ENCODE measurements at regions not wholly inside any gene's neighbourhood (a gene's known extent, or its start where the extent isn't known, plus 50 kb on each side); places are given as distances from the start of the nearest gene placed in this dataset.

DNA sequence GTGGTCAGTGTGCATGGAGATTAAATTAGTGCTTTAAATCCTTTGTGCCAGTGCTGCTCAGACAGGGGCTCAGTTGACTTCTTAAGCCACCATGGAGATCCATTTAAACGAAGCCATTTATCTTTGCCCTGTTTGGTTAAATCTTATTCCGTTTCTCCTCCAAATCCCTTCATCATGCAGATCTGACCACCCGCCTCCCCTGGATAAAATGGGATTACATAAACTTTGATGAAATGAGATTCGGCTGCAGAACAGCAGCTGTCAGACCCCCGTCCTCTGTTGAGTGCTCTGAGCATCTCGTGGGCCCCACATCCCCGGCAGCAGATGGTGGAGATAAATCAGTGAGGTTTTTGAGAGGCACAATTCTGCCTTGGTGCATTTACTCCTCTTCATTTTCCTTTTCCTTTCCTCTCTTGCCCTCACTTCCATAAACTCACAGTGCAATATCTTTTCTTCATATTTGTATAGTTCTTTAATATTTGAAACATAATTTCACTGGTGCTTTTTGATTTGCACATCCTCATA, 84.4 kb upstream of the TWIST2 start:
- TF ChIP-seq, protein P1, sequence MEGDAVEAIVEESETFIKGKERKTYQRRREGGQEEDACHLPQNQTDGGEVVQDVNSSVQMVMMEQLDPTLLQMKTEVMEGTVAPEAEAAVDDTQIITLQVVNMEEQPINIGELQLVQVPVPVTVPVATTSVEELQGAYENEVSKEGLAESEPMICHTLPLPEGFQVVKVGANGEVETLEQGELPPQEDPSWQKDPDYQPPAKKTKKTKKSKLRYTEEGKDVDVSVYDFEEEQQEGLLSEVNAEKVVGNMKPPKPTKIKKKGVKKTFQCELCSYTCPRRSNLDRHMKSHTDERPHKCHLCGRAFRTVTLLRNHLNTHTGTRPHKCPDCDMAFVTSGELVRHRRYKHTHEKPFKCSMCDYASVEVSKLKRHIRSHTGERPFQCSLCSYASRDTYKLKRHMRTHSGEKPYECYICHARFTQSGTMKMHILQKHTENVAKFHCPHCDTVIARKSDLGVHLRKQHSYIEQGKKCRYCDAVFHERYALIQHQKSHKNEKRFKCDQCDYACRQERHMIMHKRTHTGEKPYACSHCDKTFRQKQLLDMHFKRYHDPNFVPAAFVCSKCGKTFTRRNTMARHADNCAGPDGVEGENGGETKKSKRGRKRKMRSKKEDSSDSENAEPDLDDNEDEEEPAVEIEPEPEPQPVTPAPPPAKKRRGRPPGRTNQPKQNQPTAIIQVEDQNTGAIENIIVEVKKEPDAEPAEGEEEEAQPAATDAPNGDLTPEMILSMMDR (conservative IDR thresholded peaks at IDR 0.05; ENCODE audit: low read length): no peak
- no peak for DNase-seq (ENCODE audit: low read depth)

DNA sequence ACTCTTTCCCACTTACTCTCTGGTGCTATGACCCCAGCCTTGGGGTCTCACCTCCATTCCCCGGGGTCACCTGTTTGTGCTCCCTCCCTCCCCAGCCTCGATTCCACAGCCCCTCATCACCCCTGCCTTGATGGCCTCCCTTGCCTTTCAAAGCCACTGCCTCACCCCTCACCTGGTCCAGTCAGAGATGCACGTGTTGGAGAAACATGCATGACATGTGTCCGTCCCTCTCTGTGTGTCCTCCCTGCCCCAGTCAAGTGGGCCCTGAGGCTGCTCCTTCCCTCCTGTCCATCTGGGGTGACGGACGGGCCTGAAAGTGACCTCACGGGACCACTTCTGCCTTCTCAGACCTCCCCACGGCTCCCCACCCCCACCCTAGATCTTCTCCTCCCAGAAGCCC, 82.3 kb upstream of the TWIST2 start:
- no peak overlapping the region for H3K4me3 ChIP-seq (ENCODE audit: low read length)
- no peak for DNase-seq (ENCODE audit: low read depth)
- TF ChIP-seq, protein P1 (conservative IDR thresholded peaks at IDR 0.05; ENCODE audit: low read length): no peak

More for the DNA sequence above, 84.4 kb upstream of the TWIST2 start:
- H3K4me3 ChIP-seq (ENCODE audit: low read length): no peak overlapping the region

DNA sequence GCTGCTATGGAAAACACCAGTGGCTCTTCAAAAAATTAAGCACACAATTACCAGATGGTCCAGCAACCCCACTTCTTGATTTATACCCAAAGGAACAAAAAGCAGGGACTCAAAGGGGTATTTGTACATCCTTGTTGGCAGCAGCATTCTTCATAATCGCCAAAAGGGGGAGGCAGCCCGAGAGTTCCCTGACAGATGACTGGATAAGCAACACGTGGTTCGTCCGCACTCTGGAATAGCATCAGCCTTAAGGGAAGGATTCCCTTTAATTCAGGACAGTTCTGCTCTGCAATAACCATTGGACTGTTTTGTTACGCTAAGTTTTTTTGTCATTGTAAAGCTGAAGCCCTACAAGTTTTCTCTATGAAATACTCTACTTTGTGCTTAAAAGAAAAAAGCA, 76.7 kb upstream of the TWIST2 start:
- TF ChIP-seq, protein P1 (conservative IDR thresholded peaks at IDR 0.05; ENCODE audit: low read length): peak; percentile 33
- no peak for DNase-seq (ENCODE audit: low read depth)

DNA sequence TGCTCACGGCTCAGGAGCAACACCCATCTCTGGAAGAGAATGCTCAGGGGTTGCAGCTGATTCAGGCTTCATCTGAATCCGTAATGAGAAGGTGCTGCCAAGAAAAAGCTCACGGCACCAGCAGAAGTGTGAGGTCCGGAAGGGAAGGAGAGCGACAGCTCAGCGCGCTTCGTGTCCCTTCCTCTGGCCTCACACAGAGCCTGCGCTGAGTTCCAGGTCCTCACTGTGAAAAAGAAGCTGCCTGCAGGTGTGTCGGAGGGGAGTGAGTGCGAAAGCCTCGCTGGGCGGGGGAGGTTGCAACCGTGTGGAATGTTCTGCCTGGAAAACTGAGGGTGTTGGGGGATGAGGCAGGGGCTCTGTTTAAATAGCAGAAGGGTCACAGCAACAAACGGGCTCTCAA, 76.2 kb upstream of the TWIST2 start:
- TF ChIP-seq, protein P1 (conservative IDR thresholded peaks at IDR 0.05; ENCODE audit: low read length): no peak
- H3K4me3 ChIP-seq (ENCODE audit: low read length): no peak overlapping the region
- DNase-seq (ENCODE audit: low read depth): no peak

More for the DNA sequence above, 76.7 kb upstream of the TWIST2 start:
- H3K4me3 ChIP-seq (ENCODE audit: low read length): no peak overlapping the region

DNA sequence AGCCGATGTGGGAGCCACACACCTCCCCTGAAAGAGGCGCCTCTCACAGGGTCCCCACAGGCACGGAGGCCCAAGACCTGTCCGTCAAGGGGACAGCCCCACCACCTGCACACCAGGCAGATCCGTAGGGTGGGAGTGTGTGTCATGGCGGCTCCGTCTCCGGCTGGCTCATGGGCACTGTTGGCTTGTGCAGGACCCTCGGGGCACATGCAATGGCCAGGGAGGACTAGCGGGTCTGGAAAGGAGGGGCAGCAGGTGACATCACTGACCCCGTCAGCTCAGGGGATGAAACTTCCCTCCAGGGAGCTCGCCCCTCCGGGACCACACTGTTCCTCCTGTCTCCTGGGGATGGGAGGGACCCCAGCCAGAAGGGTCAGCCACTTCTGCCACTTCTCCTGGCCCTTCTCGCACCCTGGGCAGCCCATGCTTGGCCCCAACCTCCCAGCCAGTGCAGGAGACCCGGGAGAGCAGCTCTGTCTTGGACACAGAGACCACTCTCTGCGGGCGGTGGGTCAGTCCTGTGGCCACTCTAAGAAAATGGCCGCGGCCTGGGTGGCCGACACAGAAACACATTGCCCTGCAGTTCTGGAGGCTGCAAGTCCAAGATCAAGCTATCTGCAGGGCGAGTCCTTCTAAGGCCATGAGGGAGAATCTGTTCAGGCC, 75.1 kb upstream of the TWIST2 start:
- TF ChIP-seq, protein P1 (conservative IDR thresholded peaks at IDR 0.05; ENCODE audit: low read length): no peak
- DNase-seq (ENCODE audit: low read depth): no peak
- H3K4me3 ChIP-seq (ENCODE audit: low read length): no peak overlapping the region

DNA sequence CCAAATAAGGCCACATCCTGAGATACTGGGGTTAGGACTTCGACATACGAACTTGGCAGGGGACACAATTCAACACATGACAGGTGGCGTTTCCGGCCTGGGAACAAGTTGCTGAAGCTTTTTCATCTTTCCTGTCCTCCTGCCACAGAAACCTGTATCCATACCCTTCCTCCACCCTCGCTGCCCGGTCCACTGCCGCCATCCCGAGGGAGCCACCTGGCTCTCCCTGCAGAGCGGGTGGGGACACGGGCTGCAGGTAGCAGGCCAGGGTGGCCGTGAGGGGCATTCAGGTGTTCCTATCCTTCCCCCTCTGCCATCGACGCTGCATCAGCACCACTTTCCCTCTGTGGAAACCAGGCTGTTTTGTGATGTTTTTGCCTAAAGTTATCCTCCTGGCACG, 74.4 kb upstream of the TWIST2 start:
- no peak overlapping the region for H3K4me3 ChIP-seq (ENCODE audit: low read length)
- DNase-seq (ENCODE audit: low read depth): no peak
- TF ChIP-seq, protein P1 (conservative IDR thresholded peaks at IDR 0.05; ENCODE audit: low read length): no peak

DNA sequence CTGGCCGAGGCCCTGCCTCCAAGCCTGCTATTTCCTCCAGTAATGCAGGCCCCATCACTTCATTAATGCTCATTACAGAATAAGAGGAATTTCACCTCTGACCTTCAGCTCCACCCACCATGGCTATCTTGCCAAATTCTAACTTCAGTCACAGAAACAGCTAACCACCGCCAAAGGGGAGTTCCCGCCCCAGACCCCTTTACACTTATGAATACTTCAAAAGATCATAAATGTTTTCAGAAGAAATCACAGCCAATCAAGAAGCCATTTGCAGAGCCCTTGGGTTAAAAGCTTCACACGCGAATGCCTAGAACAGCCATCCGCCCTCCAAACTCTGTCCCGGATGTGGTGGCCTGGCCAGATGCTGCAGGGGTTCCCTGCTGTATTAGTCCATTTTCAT, 73.8 kb upstream of the TWIST2 start:
- no peak overlapping the region for H3K4me3 ChIP-seq (ENCODE audit: low read length)
- DNase-seq (ENCODE audit: low read depth): no peak
- TF ChIP-seq, protein P1 (conservative IDR thresholded peaks at IDR 0.05; ENCODE audit: low read length): no peak

Data from AG10803 (cell line).